HG03139 (cell line): ENCODE measurements at regions not wholly inside any gene's neighbourhood (a gene's known extent, or its start where the extent isn't known, plus 50 kb on each side); places are given as distances from the start of the nearest gene placed in this dataset.
"Not testable (repeated sequence)": the region's sequence is repeated elsewhere in the genome, so short reads cannot be mapped to it uniquely, and the experiment has no call there.

Source experiments
- ATAC-seq: cut with Tn5 transposase; IDR thresholded peaks from one replicate; pipeline ENCODE4 v1.9.1; 2021; ENCODE audit not compliant: unreplicated experiment

DNA sequence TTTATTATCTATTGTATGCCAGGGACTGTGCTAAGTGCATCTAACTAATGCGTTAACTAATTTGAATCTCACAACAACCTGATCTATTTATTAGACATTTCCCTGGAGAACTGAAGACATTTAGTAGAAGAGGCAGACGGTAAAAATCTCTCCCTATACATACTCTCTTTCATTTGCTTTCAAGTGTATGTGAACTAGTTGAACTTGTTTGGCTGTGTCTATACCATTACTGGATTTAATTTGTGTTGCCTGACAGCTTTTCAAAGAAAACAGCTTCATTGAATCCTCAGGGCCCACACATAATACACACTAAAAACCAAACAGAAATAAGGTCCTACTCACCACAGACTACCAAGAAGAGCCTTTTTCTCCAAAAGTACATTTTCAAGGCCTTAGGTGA, 133.6 kb upstream of the NR3C1 start:
- no peak for ATAC-seq

DNA sequence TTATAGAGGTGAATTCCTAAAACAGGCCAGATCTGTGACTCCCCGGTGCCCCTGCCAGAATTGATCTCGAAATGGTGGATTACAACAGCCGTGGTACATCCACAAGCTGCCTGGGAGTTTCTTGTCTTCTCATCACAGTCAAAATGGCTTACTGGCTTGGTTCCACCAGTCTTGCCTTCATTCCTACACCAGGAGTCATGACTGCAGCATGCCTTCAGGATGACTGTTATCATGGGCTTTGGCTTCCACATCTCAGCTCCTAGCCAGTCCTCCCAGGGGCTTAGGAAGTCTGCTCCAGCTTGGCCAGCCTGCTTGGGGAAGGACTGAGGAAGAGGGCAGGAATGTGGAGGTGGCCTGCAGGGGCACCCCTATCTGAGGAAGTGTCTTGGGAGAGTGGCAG, 132.9 kb upstream of the NR3C1 start:
- ATAC-seq, result no peak

DNA sequence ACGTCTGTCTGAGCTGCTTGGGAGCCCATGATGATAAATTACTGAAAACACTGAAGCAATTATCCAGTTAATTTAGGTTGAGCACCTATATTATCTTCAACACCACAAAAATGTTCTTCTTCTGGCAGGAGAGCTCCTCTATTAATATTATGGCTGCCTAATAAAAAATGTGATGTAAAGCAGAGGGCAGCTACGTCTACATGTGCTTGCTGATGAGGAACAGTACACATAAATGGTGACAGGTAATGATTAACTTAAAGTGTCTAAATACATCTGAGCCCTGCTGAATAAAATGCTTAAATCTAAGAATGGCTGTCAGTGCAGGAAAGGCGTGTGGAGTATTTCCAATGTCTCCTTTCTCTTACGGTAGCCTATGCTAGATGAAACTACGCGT, 131.3 kb upstream of the NR3C1 start:
- ATAC-seq, result no peak

DNA sequence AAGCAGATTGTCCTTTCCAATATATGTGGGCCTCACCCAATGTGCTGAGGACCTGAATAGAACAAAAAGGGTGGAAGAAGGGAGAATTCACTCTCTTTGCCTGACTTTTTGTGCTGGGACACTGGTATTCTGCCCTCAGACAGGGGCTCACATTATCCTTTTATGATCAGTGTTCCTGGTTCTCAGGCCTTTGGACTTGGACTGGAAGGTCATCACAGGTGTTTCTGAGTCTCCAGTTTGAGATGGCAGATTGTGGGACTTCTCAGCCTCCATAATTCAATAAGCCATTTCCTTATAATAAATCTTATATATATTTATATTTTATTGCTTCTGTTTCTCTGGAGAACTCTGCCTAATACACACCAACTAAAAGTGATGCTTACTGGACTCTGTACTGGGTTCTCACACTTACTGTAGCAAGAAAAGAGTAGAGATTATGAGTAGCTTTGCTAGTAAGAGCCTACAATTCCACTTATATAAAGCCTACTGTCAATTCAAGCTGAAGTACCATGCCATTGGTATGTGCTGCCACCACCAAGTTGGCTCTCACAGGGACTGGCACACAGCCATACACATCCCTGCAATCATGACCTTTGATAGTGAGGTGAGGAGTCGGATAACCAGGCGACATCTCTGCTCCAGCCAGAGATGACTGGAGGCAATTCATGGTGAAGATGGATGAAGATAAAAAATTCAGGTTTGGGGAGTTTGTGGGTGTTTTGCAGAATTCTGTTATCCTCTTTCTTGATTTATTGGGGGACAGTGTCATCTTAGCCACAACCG, 130.7 kb upstream of the NR3C1 start:
- ATAC-seq, result no peak

DNA sequence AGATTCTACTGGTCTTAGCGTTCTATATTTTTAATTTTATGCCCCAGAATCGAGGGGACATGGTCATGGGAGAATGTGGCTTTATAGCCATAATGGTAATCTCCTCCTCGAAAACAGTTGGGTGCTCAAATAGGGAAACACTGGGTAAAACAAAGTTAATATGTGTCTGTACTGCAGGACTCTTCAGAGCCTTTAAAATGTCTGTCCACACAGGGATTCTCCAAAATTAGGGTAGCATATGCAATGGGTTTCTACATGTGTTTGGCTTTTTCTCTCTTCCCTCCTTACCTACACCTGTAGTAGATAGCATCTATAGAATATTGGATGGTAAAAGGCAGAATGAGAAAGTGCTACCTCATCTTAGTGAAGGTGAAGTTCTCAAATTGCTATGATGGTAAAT, 130.0 kb upstream of the NR3C1 start:
- no peak for ATAC-seq

DNA sequence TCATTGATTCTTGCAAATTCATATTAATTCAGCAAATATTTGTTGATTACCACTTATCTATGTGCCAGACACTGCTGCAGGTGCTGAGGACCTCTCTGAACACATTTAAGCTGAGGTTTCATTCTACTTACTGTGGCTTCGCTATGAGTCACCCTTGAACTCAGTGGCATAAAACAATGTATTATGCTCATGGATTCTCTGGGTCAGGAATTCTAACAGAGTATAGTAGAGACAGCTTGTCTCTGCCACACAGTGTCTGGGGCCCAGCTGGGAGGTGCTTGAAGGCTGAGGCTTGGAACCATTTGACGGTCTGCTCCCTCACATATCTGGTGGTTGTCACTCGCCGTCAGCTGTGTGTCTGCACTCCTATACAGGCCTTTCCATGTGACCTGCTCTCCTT, 124.3 kb upstream of the NR3C1 start:
- ATAC-seq, result no peak

DNA sequence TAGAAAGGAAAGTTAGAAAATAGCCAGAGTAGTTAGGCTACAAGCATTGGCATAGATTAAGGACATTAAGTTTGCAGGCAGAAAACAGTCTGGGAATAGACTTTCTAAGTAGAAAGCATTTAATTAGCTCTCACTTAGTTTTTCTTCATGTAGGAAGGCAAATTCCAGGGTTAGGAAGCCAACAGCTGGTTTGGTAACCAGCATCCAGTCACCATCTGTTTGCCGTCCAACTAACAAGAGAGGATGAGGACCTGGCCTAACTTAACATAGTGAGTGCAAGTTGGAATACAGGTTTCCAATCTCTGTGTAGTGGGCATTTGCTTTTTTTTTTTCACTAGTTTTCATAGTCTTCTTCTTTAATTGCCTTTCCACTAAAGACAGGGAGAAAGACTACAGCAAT, 121.7 kb upstream of the NR3C1 start:
- ATAC-seq, result no peak

DNA sequence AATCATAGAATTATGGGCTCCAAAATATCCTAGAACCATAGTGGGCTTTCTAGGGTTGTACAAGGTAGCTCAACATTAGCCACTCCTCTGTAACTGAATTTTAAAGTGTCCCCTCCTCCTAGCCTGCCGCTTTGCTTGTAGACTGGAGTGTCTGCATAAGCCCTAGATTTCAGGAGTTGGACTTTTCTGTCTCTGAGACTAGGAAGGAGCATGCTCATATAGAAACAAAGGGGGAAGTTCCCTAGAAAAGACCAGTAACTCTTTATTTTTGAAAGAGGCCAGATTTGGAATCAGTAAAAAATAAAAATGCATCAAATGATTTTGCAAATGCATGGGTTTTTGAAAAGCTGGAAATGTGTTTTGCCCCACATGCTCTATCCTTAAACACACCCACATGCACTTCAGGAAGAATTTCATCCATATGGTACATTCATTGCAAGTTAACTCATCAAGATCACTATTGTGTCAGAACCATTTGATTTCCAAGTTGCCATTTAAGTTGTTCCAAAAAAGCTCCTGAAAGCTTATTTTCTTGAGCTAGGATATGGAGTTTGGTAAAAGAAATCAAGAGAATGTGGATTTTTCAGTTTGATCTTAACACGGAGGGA, 121.0 kb upstream of the NR3C1 start:
- no peak for ATAC-seq

DNA sequence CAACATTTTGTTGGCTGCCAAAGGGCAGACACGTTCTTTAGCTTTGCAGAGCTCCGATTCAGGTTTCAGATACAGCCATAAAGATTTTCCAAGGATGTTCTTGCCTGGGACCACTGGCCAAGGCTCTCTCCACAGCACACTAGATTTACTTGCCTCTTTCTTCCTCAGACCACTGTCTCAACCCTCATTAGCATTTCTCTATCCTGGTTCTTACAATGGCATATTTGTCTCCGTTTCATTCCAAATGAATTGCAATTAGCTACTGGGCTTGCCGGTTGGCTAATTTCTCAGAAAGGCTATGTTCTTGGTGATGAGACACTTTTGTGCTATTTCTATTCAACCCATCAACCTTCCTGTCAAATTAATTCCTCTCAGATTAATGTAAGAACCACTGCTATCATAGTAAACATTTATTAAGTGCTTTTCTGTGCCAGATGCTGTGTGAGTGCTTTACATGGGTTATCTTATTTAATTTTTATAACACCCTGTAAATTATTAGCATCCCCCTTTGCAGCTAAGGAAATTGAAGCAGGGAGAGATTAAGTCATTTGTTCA, 118.4 kb upstream of the NR3C1 start:
- no peak for ATAC-seq

DNA sequence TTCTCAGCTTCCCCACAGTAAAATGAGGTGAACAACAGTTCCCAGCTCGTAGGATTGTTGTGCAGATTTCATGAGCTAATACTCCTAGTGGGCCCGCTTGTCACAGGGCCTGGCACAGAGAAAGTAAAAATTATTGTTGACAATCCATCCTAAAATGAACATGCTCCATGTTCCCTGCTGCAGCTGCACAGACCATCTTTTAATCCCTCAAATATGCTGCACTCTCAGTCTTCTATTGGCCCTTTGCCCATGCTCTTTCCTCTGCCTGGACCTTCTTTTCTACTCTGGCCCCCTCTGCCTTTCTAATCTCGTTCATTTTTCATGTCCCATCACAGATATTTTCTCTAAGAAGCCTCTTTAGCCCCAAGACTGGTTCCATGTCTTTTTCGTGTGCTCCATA, 117.7 kb upstream of the NR3C1 start:
- ATAC-seq, result no peak

DNA sequence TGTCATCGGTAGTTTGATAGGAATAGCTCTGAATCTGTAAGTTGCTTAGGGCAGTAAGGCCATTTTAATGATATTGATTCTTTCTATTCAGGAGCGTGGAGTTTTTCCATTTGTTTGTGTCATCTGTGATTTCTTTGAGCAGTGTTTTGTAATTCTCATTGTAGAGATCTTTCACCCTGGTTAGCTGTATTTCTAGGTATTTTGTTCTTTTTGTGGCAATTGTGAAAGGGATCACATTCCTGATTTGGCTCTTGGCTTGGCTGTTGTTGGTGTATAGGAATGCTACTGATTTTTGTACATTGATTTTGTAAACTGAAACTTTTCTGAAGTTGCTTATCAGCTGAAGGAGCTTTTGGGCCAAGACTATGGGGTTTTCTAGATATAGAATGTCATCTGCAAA, 115.7 kb upstream of the NR3C1 start:
- ATAC-seq, result not testable (repeated sequence)

DNA sequence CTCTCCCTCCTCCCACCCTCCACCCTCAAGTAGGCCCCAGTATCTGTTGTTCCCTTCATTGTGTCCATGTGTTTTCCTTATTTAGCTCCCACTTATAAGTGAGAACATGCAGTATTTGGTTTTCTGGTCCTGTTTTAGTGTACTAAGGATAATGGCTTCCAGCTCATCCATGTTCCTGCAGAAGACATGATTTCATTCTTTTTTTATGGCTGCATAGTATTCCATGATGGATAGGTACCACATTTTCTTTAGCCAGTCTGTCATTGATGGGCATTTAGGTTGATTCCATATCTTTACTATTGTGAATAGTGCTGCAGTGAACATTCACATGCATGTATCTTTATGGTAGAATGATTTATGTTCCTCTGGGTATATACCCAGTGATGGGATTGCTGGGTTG, 114.3 kb upstream of the NR3C1 start:
- ATAC-seq, result not testable (repeated sequence)

DNA sequence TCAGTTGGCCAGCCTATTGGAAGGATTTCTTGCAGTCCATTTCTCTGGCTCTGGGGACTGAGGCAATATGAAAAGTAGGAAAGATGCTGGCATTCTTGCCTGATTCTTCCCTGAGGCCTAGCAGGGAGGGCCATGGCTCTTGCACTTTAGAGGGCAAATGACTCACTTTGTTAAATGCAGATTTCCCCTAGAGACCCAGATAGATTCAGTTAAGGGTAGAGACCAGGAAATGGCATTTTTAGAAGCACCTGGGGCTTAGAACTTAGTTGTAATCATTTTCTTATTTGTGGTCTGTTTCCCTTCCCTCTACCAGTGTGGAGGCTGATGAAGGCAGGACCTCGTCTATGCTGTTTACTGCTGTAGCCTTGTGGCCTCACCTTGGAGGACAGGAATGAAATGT, 112.8 kb upstream of the NR3C1 start:
- ATAC-seq, result no peak

DNA sequence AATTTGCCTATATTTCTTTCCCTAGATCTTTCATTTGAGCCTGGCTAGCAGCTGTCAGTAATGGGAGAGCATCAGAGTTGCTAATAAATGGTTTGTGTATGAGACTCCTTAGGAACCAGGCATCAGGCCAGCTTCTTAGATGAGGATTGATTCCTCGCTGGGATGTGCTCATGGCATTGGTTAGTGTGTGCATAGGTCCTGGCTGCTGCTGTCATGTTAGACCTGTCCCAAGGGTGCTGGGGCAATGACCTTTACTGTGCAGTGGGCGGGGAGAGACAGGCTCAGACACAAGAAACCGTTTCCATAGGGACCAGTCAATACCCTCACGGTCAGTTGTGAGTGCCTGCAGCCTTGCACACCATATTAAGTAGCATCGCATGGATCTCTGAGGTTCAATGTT, 112.3 kb upstream of the NR3C1 start:
- ATAC-seq, result no peak

DNA sequence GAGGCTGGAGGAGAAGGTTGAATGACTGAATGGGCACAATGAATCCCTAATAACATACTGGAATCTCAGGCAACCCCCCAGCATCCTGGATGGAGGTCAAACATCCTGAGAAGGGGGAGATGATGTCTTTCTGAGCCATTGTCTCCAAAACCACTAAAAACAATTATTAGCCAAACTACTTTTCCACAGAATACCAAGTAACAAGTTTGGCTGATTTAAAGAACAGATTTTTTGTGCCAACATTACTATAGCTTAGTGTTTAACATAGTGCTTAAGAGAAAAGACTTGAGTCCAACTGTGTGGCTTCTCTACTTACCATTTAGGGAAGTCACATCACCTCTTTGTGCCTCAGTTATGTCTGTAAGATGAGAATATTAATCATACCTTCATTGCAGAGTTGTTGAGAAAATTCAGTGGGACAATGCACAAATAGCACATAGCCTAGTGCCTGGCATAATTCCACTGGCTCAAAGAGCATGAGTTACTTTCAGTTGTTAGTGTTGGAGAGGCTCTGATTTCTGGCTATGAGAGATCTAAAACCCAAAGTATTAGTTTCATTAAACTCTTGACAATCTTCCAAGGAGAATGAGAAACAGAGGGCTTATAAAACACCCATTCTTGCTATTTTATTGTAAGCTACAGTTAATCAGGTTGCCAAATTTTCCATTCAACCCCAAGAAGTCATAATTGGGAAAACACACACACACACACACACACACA, 111.3 kb upstream of the NR3C1 start:
- no peak for ATAC-seq

DNA sequence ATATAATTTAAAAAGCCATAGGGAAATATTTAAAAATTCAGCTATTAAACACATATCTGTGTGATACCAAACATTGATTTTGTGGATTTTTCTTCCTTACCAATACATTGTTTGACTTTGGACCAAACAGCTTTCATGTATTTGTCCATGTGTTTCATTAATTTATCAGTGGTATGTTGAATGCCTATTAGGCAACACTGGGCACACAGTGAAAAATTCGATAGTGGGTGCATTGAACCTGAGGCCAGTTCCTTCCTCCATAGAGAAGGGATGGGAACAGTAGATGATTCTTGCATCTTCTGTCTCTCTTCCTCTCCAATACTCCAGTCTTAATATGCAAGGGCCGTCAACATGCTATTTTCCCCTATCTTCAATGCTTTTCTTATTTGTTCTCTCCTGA, 110.2 kb upstream of the NR3C1 start:
- no peak for ATAC-seq

DNA sequence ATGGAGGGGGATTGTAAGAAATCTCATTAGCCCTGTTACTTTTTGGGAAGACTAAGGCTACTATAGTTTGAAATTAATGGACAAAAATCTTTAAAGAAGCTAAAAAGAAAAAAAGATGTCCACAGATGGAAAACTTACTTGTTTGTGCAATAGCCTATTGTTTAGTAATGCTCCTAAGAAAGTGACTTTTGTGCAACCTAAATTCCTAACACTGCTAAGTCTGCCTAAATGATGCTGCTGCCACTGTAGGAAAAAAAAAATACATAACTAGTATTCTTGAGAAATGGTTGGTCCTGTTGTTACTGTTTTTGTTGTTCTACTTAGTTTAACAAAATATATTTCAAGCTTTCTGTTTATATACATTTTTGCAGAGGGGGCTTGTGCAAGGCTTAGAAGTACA, 108.2 kb upstream of the NR3C1 start:
- ATAC-seq, result no peak

DNA sequence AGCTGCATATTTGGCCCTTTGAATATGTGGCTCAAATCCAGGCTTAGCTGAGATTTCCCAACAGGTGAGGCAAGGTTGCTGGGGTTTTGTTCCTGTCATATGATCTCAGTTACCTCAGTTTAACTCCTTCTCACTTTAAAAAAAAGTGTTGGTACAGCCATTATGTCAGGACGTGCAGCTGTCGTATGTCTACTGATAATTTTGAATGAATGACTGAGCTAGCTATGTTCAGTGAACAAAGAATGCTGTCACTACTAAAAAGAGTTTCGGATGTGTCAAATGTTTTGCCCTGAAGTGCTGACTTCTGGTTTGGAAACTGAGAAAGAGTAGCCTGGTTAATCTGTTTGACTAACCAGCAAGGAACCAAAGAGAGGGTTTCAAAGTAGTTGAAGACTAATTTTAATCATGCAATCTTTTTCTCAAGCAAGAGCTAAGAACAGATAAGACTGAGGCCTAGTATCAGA, 106.3 kb upstream of the NR3C1 start:
- ATAC-seq, result peak; percentile 70

DNA sequence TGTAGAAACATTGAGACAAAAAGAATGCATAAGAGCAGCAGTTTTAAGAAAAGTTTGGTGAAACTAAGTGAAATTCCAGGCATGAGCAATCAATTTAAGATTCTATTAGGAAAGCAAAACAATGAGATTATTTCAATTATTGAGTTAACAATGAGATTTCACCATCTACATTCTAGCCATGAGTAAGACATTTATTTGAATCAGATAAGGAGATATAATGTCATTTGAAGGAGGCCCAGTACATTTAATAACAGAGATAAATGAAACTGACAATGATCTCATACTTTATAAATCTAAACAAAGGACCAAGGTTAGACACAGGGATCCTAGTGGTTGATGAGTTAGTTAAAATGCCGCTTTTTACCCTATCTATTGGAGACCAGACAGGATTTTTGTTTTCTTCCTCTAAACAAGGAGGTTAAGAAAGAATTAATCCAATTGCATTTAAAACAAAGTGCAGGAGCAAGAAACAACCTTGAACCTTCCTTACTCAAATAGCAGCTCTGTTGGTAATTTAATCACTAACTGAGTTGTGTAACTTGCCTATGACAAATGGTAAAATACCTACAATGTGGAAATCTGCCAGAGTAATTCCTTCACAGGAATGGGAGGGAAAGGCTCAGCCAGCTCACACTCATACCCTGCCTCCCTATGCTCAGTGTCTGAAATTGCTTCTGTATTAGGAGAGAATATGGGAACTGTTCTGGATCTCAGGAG, 103.5 kb upstream of the NR3C1 start:
- no peak for ATAC-seq

DNA sequence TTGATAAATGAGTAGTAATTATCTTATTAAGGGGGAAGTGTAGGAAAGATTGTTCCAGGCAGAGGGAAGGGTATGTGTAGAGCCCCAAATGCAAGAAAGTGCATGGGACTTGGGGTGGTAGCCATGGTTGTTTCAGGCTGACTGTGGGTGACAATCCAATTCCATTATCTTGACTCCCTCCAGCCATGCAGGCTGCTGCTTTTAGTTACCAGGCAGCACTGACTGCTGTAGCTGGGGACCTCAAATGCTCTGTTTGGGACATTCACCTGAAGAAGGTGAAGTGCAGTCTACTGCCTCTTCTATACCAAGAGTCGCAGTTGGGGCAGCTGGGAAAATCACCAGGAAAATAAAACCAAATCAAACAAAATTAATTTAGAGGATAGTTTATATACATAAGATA, 102.4 kb upstream of the NR3C1 start:
- no peak for ATAC-seq

DNA sequence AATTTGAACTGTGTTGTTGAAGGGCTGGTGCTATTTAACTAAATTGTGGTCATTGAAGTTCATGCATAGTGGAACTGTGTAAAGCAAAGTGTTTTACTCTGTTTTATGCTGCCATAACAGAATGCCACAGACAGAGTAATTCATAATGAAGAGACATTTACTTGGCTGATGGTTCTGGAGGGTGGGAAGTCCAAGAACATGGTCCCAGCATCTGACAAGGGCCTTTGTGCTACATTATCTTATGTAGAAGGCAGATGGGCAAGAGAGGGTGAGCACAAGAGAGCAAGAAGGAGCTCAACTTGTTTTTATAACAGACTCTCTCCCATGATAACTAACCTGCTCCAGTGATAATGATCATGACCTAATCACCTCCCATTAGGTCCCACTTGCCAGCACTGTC, 101.9 kb upstream of the NR3C1 start:
- no peak for ATAC-seq
